HCT116 (cell line): ENCODE measurements at regions not wholly inside any gene's neighbourhood (a gene's known extent, or its start where the extent isn't known, plus 50 kb on each side); places are given as distances from the start of the nearest gene placed in this dataset.

ENCODE experiments used
- ATAC-seq: fragments of 200-7000 bp; cut with Tn5 transposase; 2 replicates; pipeline ENCODE4 v1.9.1; 2020; ENCODE audit warnings: mild to moderate bottlenecking, moderate library complexity
- BruUV-seq: library from RNA; stranded (reverse); fragments of 400-500 nt; replicated peaks from 2 replicates; lab custom pipeline; 2021; lab: Mats Ljungman, UMichigan
- CTCF ChIA-PET: fragments of 300-600 bp; sonication (Branson Sonifier 250); formaldehyde crosslinking; loops from one replicate; lab custom pipeline; 2021; ENCODE audit warnings: antibody characterized with exemption; lab: Charles Lee
- POLR2A ChIA-PET: fragments of 300-600, 350-600 bp; sonication (Branson Sonifier 250); formaldehyde crosslinking; loops from one replicate; lab custom pipeline; 2021; ENCODE audit warnings: antibody characterized with exemption; lab: Charles Lee
- RAD21 ChIA-PET, 2 experiments: fragments of 300-600 bp; sonication (Branson Sonifier 250); formaldehyde crosslinking; loops; one replicate each; lab custom pipeline; 2023; ENCODE audit warnings: low total read pairs in 2 of 2; ENCODE audit not compliant: uncharacterized antibody in 2 of 2, unreplicated experiment in 2 of 2, low non-redundant PET in 1 of 2; lab: Charles Lee
- DNase-seq: peaks from one replicate; pipeline ENCODE4 v3.0.0-alpha.2; 2010; ENCODE audit warnings: low read depth, low spot score
- H2AFZ ChIP-seq: fragments of 200-600 bp; shearing (Covaris generic), sonication (generic); 2 replicates; pipeline ENCODE4 v1.6.1; 2017; ENCODE audit warnings: low read depth, mixed run types, mixed read lengths, antibody characterized with exemption, low read length; ENCODE audit not compliant: poor library complexity, severe bottlenecking
- H3K27ac ChIP-seq: 2 replicates; pipeline ENCODE4 v1.5.1; 2012; ENCODE audit warnings: low read depth, low read length
- H3K27me3 ChIP-seq: fragments of 200-600 bp; sonication (generic); 2 replicates; pipeline ENCODE4 v1.6.1; 2016; ENCODE audit warnings: mixed run types, low read length, mixed read lengths; ENCODE audit not compliant: insufficient read depth
- H3K36me3 ChIP-seq, 2 experiments: fragments of 200-500 bp in 1 of 2; fragments of 200-600 bp in 1 of 2; sonication (Bioruptor generic) in 1 of 2; sonication (generic) in 1 of 2; 2 replicates each; pipeline versions ENCODE4 v1.5.1 to v1.6.1; 2014 to 2016; ENCODE audit warnings: low read length in 2 of 2, inconsistent platforms in 1 of 2, mixed read lengths in 1 of 2, mixed run types in 1 of 2; ENCODE audit not compliant: insufficient read depth in 2 of 2, control insufficient read depth in 1 of 2
- H3K4me1 ChIP-seq, 2 experiments: fragments of 200-600 bp in 1 of 2; sonication (generic) in 1 of 2; 2 replicates each; pipeline versions ENCODE4 v1.5.1 to v1.6.1; 2012 to 2017; ENCODE audit warnings: low read length in 2 of 2, inconsistent platforms in 1 of 2, mild to moderate bottlenecking in 1 of 2, mixed read lengths in 1 of 2, mixed run types in 1 of 2, moderate library complexity in 1 of 2; ENCODE audit not compliant: insufficient read depth in 2 of 2, control insufficient read depth in 1 of 2
- H3K4me2 ChIP-seq: fragments of 200-600 bp; sonication (generic); 2 replicates; pipeline ENCODE4 v1.6.1; 2017; ENCODE audit warnings: mixed run types, low read length, mixed read lengths
- H3K4me3 ChIP-seq, 2 experiments: fragments of 200-600 bp in 1 of 2; sonication (generic) in 1 of 2; replicated peaks in 1 of 2; 2 replicates each; pipeline ENCODE4 v1.5.1; 2011 to 2016; ENCODE audit warnings: low read length in 2 of 2, control low read depth in 1 of 2, low read depth in 1 of 2, mild to moderate bottlenecking in 1 of 2, mixed read lengths in 1 of 2, mixed run types in 1 of 2
- H3K79me2 ChIP-seq: fragments of 200-600 bp; sonication (generic); 2 replicates; pipeline ENCODE4 v1.6.1; 2017; ENCODE audit warnings: mild to moderate bottlenecking, mixed run types, low read length, moderate library complexity, mixed read lengths; ENCODE audit not compliant: insufficient read depth
- H3K9ac ChIP-seq: fragments of 200-600 bp; sonication (generic); 2 replicates; pipeline ENCODE4 v1.6.1; 2016; ENCODE audit warnings: low read length, mixed read lengths
- H3K9me2 ChIP-seq: fragments of 200-600 bp; sonication (generic), shearing (Covaris generic); 2 replicates; pipeline ENCODE4 v1.6.1; 2017; ENCODE audit warnings: mixed run types, mild to moderate bottlenecking, moderate library complexity; ENCODE audit not compliant: insufficient read depth
- H3K9me3 ChIP-seq, 2 experiments: fragments of 200-500 bp in 1 of 2; fragments of 200-600 bp in 1 of 2; sonication (Bioruptor generic) in 1 of 2; sonication (generic) in 1 of 2; 2 replicates each; pipeline ENCODE4 v1.6.1; 2014 to 2017; ENCODE audit warnings: low read length in 2 of 2, mixed read lengths in 2 of 2, inconsistent platforms in 1 of 2, low read depth in 1 of 2, mild to moderate bottlenecking in 1 of 2, mixed run types in 1 of 2, moderate library complexity in 1 of 2; ENCODE audit not compliant: control insufficient read depth in 1 of 2, insufficient read depth in 1 of 2
- H4K20me1 ChIP-seq: fragments of 200-600 bp; sonication (generic), shearing (Covaris generic); 2 replicates; pipeline ENCODE4 v1.6.1; 2017; ENCODE audit warnings: mixed run types, mild to moderate bottlenecking, moderate library complexity; ENCODE audit not compliant: insufficient read depth
- CEBPB ChIP-seq: IDR thresholded peaks from 2 replicates; pipeline ENCODE4 v1.6.1; 2012; ENCODE audit warnings: low read depth
- ELF1 ChIP-seq: IDR thresholded peaks from 2 replicates; pipeline ENCODE4 v1.6.1; 2012; ENCODE audit warnings: low read depth, borderline replicate concordance
- EZH2phosphoT487 ChIP-seq: fragments of 200-600 bp; IDR thresholded peaks from 2 replicates; pipeline ENCODE4 v1.6.1; 2018; ENCODE audit warnings: antibody characterized with exemption, borderline replicate concordance
- FOSL1 ChIP-seq: IDR thresholded peaks from 2 replicates; pipeline ENCODE4 v1.6.1; 2012; ENCODE audit warnings: low read depth
- POLR2A ChIP-seq: IDR thresholded peaks from 2 replicates; pipeline ENCODE4 v1.7.0; 2011; ENCODE audit warnings: borderline replicate concordance; ENCODE audit not compliant: insufficient read depth, insufficient read length; ENCODE audit errors: extremely low read depth
- SP1 ChIP-seq: IDR thresholded peaks from 2 replicates; pipeline ENCODE4 v1.6.1; 2012; ENCODE audit warnings: low read depth
- YY1 ChIP-seq: IDR thresholded peaks from 2 replicates; pipeline ENCODE4 v1.6.1; 2011; ENCODE audit warnings: low read length, low read depth, moderate library complexity, mild to moderate bottlenecking; ENCODE audit not compliant: insufficient replicate concordance; ENCODE audit errors: extremely low read depth
- ZFX ChIP-seq: fragments of 450-650 bp; IDR thresholded peaks from 2 replicates; pipeline ENCODE4 v1.6.1; 2017
- ZNF274 ChIP-seq: fragments of 200-500 bp; sonication (Bioruptor generic); IDR thresholded peaks from 2 replicates; pipeline ENCODE4 v1.6.1; 2014; ENCODE audit warnings: mild to moderate bottlenecking, low read depth, low read length, inconsistent platforms
- intact Hi-C: fragments of 100-400 bp; cut with micrococcal nuclease; formaldehyde crosslinking; loops from 2 replicates; pipeline ENCODE4 v1.10.0; 2022
- TF ChIP-seq, protein P1 (sequence below): IDR thresholded peaks from 2 replicates; pipeline ENCODE4 v1.6.1; 2011; ENCODE audit warnings: mild to moderate bottlenecking, low read length, moderate library complexity; ENCODE audit not compliant: insufficient replicate concordance; ENCODE audit errors: extremely low read depth
- TF ChIP-seq, protein P2 (sequence below): IDR thresholded peaks from 2 replicates; pipeline ENCODE4 v1.6.1; 2012

DNA sequence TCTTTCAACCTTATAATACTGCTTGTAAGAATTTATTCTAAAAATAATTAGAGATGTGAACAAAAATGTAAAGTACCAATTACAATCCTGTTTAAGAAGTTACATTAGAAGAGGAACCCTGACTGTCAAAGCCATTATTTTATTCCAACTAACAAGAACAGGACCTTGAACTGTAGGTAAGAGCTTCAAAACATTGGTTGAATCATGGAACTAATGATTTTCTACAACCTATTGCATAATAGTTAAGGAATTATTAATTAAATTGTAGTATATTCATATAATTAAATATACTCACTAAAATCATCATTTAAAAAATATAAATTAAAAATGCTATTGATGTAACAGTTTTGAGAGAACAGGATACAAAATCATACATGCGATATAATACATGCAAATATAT is 649.4 kb upstream of the KIRREL3 start:
- H3K79me2 ChIP-seq = no peaks in the 10 kb centered on the region
- intact Hi-C loops = no loop called here
- H3K27ac ChIP-seq = no peak overlapping the region
- H3K9me2 ChIP-seq = no peaks in the 10 kb centered on the region
- ChIA-PET POLR2A (no interaction called here), RAD21 (no interaction called here), CTCF (no interaction called here)
- no peaks in the 10 kb centered on the region for H3K27me3 ChIP-seq
- H4K20me1 ChIP-seq = no peaks in the 10 kb centered on the region
- no peak for ATAC-seq
- no peak overlapping the region for H3K4me2 ChIP-seq
- H2AFZ ChIP-seq = no peak overlapping the region
- no peak for DNase-seq
- H3K9me3 ChIP-seq = peaks cover 4 to 22% of the 10 kb centered on the region in 2 experiments; a peak in 2 of 4 replicates
- no peaks in the 10 kb centered on the region for H3K36me3 ChIP-seq
- H3K4me3 ChIP-seq = no peak overlapping the region
- no TSS peak for BruUV-seq
- no peak overlapping the region for H3K9ac ChIP-seq
- TF ChIP-seq SP1 = no peak
- no peak for TF ChIP-seq ELF1
- TF ChIP-seq POLR2A = no peak
- TF ChIP-seq, all 23 proteins: peak for 0
- no peaks in the 10 kb centered on the region for H3K4me1 ChIP-seq

DNA sequence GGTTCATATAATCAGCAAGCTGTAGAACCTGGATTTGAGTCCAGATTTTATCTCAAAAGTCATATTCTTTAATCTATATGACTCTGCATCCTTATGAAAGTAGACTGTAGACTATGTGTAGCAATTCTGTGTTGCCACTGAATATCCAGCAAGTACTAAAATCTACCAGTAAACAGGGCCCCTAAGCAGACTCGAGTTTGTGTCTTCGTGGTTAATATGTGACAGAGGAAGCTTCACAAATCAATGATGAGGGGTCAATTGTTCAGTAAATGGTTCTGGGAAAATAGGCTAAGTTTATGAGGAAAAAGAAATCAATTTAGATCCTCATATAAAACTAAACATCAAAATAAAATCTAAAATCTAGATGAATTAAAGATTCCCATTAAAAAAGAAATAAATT is 648.5 kb upstream of the KIRREL3 start:
- no peak overlapping the region for H3K4me3 ChIP-seq
- no peak overlapping the region for H3K4me2 ChIP-seq
- DNase-seq (no peak), ATAC-seq (no peak)
- ChIA-PET POLR2A (no interaction called here), CTCF (no interaction called here), RAD21 (no interaction called here)
- H3K4me1 ChIP-seq = no peaks in the 10 kb centered on the region
- TF ChIP-seq, protein P1, sequence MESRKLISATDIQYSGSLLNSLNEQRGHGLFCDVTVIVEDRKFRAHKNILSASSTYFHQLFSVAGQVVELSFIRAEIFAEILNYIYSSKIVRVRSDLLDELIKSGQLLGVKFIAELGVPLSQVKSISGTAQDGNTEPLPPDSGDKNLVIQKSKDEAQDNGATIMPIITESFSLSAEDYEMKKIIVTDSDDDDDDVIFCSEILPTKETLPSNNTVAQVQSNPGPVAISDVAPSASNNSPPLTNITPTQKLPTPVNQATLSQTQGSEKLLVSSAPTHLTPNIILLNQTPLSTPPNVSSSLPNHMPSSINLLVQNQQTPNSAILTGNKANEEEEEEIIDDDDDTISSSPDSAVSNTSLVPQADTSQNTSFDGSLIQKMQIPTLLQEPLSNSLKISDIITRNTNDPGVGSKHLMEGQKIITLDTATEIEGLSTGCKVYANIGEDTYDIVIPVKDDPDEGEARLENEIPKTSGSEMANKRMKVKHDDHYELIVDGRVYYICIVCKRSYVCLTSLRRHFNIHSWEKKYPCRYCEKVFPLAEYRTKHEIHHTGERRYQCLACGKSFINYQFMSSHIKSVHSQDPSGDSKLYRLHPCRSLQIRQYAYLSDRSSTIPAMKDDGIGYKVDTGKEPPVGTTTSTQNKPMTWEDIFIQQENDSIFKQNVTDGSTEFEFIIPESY = no peak
- TF ChIP-seq CEBPB (no peak), YY1 (no peak), ZNF274 (no peak), FOSL1 (no peak), EZH2phosphoT487 (no peak), ZFX (no peak)
- TF ChIP-seq, protein P2, sequence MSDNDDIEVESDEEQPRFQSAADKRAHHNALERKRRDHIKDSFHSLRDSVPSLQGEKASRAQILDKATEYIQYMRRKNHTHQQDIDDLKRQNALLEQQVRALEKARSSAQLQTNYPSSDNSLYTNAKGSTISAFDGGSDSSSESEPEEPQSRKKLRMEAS = no peak
- H3K36me3 ChIP-seq = no peaks in the 10 kb centered on the region
- peaks cover 4 to 16% of the 10 kb centered on the region in 2 experiments; a peak in 2 of 4 replicates for H3K9me3 ChIP-seq
- no peak overlapping the region for H3K27ac ChIP-seq
- no peak overlapping the region for H2AFZ ChIP-seq
- H3K9ac ChIP-seq = no peak overlapping the region
- H3K9me2 ChIP-seq = no peaks in the 10 kb centered on the region
- H4K20me1 ChIP-seq = no peaks in the 10 kb centered on the region
- intact Hi-C loops = no loop called here
- no peaks in the 10 kb centered on the region for H3K27me3 ChIP-seq
- no peaks in the 10 kb centered on the region for H3K79me2 ChIP-seq
- no TSS peak for BruUV-seq
